HepG2 (cell line): ENCODE measurements at regions not wholly inside any gene's neighbourhood (a gene's known extent, or its start where the extent isn't known, plus 50 kb on each side); places are given as distances from the start of the nearest gene placed in this dataset.

Experiments used
- ATAC-seq: fragments of 200-7000 bp; cut with Tn5 transposase; 3 replicates; pipeline ENCODE4 v1.9.1; 2020; ENCODE audit warnings: mild to moderate bottlenecking, moderate library complexity
- BruUV-seq: library from RNA; stranded (reverse); fragments of 400-500 nt; replicated peaks from 2 replicates; lab custom pipeline; 2021; lab: Mats Ljungman, UMichigan
- CTCF ChIA-PET: fragments of 300-600 bp; formaldehyde crosslinking; extraction: SDS; loops from one replicate; lab custom pipeline; 2021; ENCODE audit warnings: low total read pairs, inconsistent platforms, low intra/inter-chr PET ratio; lab: Yijun Ruan, JAX
- POLR2A ChIA-PET: fragments of 350-600 bp; sonication (Branson Sonifier 250); formaldehyde crosslinking; loops from one replicate; lab custom pipeline; 2020; ENCODE audit warnings: antibody characterized with exemption, inconsistent platforms; lab: Yijun Ruan, JAX
- DNase-seq: peaks from one replicate; pipeline ENCODE4 v3.0.0-alpha.2; 2015; ENCODE audit warnings: low spot score
- FAIRE-seq: peaks from 3 replicates; lab custom pipeline; 2011; peaks lifted over from hg19 to GRCh38; lab: Jason Lieb, UNC
- H2AFZ ChIP-seq: one replicate; pipeline ENCODE4 v1.6.1; 2011; ENCODE audit warnings: low read length, inconsistent platforms
- H3K27ac ChIP-seq: fragments of 300-600 bp; 3 replicates; pipeline ENCODE4 v1.8.0; 2011; ENCODE audit warnings: mixed run types, mild to moderate bottlenecking, mixed read lengths, low read length, inconsistent platforms; ENCODE audit not compliant: insufficient read depth; ENCODE audit errors: extremely low read length
- H3K27me3 ChIP-seq, 2 experiments: fragments of 200-600 bp in 1 of 2; 2 replicates in 1 of 2; 3 replicates in 1 of 2; pipeline versions ENCODE4 v1.6.0 to v1.8.0; 2011; ENCODE audit warnings: low read length in 2 of 2, mild to moderate bottlenecking in 2 of 2, moderate library complexity in 2 of 2, inconsistent platforms in 1 of 2; ENCODE audit not compliant: insufficient read depth in 2 of 2, control insufficient read depth in 1 of 2
- H3K36me3 ChIP-seq, 2 experiments: fragments of 200-600 bp in 1 of 2; replicated peaks in 1 of 2; 2 replicates in 1 of 2; 3 replicates in 1 of 2; pipeline versions ENCODE4 v1.5.1 to v1.8.0; 2011; ENCODE audit warnings: low read length in 2 of 2, inconsistent platforms in 1 of 2; ENCODE audit not compliant: insufficient read depth in 2 of 2, control insufficient read depth in 1 of 2
- H3K4me1 ChIP-seq: 2 replicates; pipeline ENCODE4 v1.5.1; 2012; ENCODE audit warnings: low read length, inconsistent platforms; ENCODE audit not compliant: insufficient read depth
- H3K4me2 ChIP-seq: 2 replicates; pipeline ENCODE4 v1.6.0; 2011; ENCODE audit warnings: low read depth, low read length, inconsistent platforms
- H3K4me3 ChIP-seq, 3 experiments: fragments of 200-600 bp in 1 of 3; sonication (generic), shearing (Covaris generic) in 1 of 3; replicated peaks in 1 of 3; 2 replicates each; pipeline ENCODE4 v1.5.1; 2011 to 2016; ENCODE audit warnings: low read length in 3 of 3, inconsistent platforms in 2 of 3, low read depth in 2 of 3, mild to moderate bottlenecking in 2 of 3, control low read depth in 1 of 3, mixed read lengths in 1 of 3; ENCODE audit not compliant: insufficient read depth in 1 of 3
- H3K79me2 ChIP-seq: one replicate; pipeline ENCODE4 v1.6.1; 2011; ENCODE audit warnings: low read length, inconsistent platforms; ENCODE audit not compliant: insufficient read depth
- H3K9ac ChIP-seq: 2 replicates; pipeline ENCODE4 v1.6.0; 2011; ENCODE audit warnings: mild to moderate bottlenecking, low read depth, low read length, inconsistent platforms; ENCODE audit not compliant: insufficient read depth
- H3K9me3 ChIP-seq: 2 replicates; pipeline ENCODE4 v1.5.1; 2012; ENCODE audit warnings: mild to moderate bottlenecking, low read length
- H4K20me1 ChIP-seq: 2 replicates; pipeline ENCODE4 v1.6.0; 2011; ENCODE audit warnings: inconsistent platforms, mild to moderate bottlenecking, low read length, moderate library complexity; ENCODE audit not compliant: insufficient read depth
- FOXK1 ChIP-seq: sonication (generic); formaldehyde crosslinking; IDR thresholded peaks from 2 replicates; pipeline ENCODE4 v1.4.0; 2020; ENCODE audit warnings: low read depth, missing genetic modification reagents, borderline replicate concordance
- PRMT3 ChIP-seq: sonication (generic); formaldehyde crosslinking; IDR thresholded peaks from 2 replicates; pipeline ENCODE4 v1.8.1; 2022; ENCODE audit warnings: low read depth, mild to moderate bottlenecking, moderate library complexity, missing genetic modification reagents, borderline replicate concordance
- ZBTB3 ChIP-seq: sonication (generic); formaldehyde crosslinking; IDR thresholded peaks from 2 replicates; pipeline ENCODE4 v1.4.0; 2020; ENCODE audit warnings: low read depth, mild to moderate bottlenecking, moderate library complexity, missing genetic modification reagents, borderline replicate concordance
- ZNF790 ChIP-seq: sonication (generic); formaldehyde crosslinking; IDR thresholded peaks from 2 replicates; pipeline ENCODE4 v1.8.0; 2022; ENCODE audit warnings: missing genetic modification reagents, mild to moderate bottlenecking, borderline replicate concordance
- WGBS: methylation state at CpG from one replicate; pipeline ENCODE4 v1.1.6; 2017; ENCODE audit warnings: low lambda C conversion rate; 5-methylcytosine and 5-hydroxymethylcytosine counted together
- in situ Hi-C: cut with HindIII; loops from 2 replicates; pipeline ENCODE4 v1.10.0; 2017; ENCODE audit warnings: low pct_unique_long_range_greater_than_20kb; ENCODE audit not compliant: extremely low pct_ligation_motif_present
- intact Hi-C: fragments of 100-400 bp; cut with micrococcal nuclease; formaldehyde crosslinking; loops from one replicate; pipeline ENCODE4 v1.10.0; 2022; ENCODE audit not compliant: unreplicated experiment
- TF ChIP-seq, protein P1 (sequence below): IDR thresholded peaks from 2 replicates; pipeline ENCODE4 v1.6.1; 2018; ENCODE audit warnings: missing genetic modification reagents, mild to moderate bottlenecking, missing compliant biosample characterization
- TF ChIP-seq, protein P2 (sequence below): sonication (generic); formaldehyde crosslinking; IDR thresholded peaks from 2 replicates; pipeline ENCODE4 v1.4.0; 2020; ENCODE audit warnings: mild to moderate bottlenecking, missing genetic modification reagents, borderline replicate concordance
- TF ChIP-seq, protein P3 (sequence below): sonication (generic); formaldehyde crosslinking; IDR thresholded peaks from 2 replicates; pipeline ENCODE4 v1.5.0; 2020; ENCODE audit warnings: missing genetic modification reagents
- TF ChIP-seq, protein P4 (sequence below): sonication (generic); formaldehyde crosslinking; IDR thresholded peaks from 2 replicates; pipeline ENCODE4 v1.5.0; 2020; ENCODE audit warnings: mild to moderate bottlenecking, missing genetic modification reagents, borderline replicate concordance
- TF ChIP-seq, protein P5 (sequence below): sonication (generic); formaldehyde crosslinking; IDR thresholded peaks from 2 replicates; pipeline ENCODE4 v1.4.0; 2020; ENCODE audit warnings: missing genetic modification reagents

GRCh38 chr7:131720703-131721102 is 164.3 kb upstream of the PODXL start:
- in situ Hi-C loops, result no loop called here
- H4K20me1 ChIP-seq, result no peaks in the 10 kb centered on the region
- no peak overlapping the region for H3K9ac ChIP-seq
- H3K36me3 ChIP-seq, result no peaks in the 10 kb centered on the region
- no peak overlapping the region for H2AFZ ChIP-seq
- TF ChIP-seq PRMT3, result no peak
- TF ChIP-seq, all 625 proteins: peak for 0
- ChIA-PET CTCF (no interaction called here), POLR2A (no interaction called here)
- H3K79me2 ChIP-seq, result no peaks in the 10 kb centered on the region
- no peak for FAIRE-seq
- intact Hi-C loops, result no loop called here
- H3K9me3 ChIP-seq, result no peaks in the 10 kb centered on the region
- H3K4me1 ChIP-seq, result no peaks in the 10 kb centered on the region
- no peak for DNase-seq
- no peak overlapping the region for H3K27ac ChIP-seq
- no TSS peak for BruUV-seq
- WGBS, result 0% methylated on average over 2 of the region's 2 CpGs
- ATAC-seq, result no peak
- no peak overlapping the region for H3K4me3 ChIP-seq
- H3K27me3 ChIP-seq, result peaks cover 0 to 6% of the 10 kb centered on the region in 2 experiments; a peak in 1 of 5 replicates
- H3K4me2 ChIP-seq, result no peak overlapping the region

DNA sequence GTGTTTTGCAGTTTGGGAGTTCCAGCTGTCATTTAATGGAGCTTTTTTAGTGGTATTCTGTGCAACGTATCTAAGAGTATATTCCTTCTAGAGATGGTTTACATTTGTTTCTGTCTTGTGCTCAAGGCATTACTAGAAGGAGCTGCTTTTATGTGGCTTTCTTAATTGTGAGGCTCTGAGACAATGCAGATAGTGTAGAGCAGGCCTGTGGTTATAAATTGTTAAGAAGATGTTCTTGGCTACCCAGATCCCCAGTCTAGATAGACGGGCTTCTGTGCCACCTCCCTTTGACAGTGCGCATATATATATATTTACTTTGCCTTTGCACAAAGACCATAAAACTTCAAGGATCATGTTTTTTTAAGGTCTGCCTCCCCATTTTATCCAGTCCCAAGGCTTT is 160.8 kb upstream of the PODXL start:
- Histone ChIP-seq H3K79me2 (no peaks in the 10 kb centered on the region), H3K4me3 (no peak overlapping the region), H3K36me3 (no peaks in the 10 kb centered on the region), H3K4me2 (no peak overlapping the region), H3K4me1 (no peaks in the 10 kb centered on the region), H2AFZ (no peak overlapping the region), H3K9me3 (no peaks in the 10 kb centered on the region), H4K20me1 (no peaks in the 10 kb centered on the region), H3K27me3 (peaks cover 0 to 6% of the 10 kb centered on the region in 2 experiments; a peak in 1 of 5 replicates), H3K27ac (no peak overlapping the region), H3K9ac (no peak overlapping the region)
- ChIA-PET CTCF (no interaction called here), POLR2A (no interaction called here)
- intact Hi-C loops, result no loop called here
- ATAC-seq, result no peak
- no peak for DNase-seq
- no TSS peak for BruUV-seq
- in situ Hi-C loops, result no loop called here
- no peak for FAIRE-seq
- WGBS, result 59% methylated on average over 3 of the region's 3 CpGs
- TF ChIP-seq ZBTB3 (CRISPR knock-in tag) (no peak), ZNF790 (CRISPR knock-in tag) (no peak), FOXK1 (no peak)
- TF ChIP-seq, protein P1, sequence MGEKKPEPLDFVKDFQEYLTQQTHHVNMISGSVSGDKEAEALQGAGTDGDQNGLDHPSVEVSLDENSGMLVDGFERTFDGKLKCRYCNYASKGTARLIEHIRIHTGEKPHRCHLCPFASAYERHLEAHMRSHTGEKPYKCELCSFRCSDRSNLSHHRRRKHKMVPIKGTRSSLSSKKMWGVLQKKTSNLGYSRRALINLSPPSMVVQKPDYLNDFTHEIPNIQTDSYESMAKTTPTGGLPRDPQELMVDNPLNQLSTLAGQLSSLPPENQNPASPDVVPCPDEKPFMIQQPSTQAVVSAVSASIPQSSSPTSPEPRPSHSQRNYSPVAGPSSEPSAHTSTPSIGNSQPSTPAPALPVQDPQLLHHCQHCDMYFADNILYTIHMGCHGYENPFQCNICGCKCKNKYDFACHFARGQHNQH (CRISPR knock-in tag), result no peak
- TF ChIP-seq, protein P2, sequence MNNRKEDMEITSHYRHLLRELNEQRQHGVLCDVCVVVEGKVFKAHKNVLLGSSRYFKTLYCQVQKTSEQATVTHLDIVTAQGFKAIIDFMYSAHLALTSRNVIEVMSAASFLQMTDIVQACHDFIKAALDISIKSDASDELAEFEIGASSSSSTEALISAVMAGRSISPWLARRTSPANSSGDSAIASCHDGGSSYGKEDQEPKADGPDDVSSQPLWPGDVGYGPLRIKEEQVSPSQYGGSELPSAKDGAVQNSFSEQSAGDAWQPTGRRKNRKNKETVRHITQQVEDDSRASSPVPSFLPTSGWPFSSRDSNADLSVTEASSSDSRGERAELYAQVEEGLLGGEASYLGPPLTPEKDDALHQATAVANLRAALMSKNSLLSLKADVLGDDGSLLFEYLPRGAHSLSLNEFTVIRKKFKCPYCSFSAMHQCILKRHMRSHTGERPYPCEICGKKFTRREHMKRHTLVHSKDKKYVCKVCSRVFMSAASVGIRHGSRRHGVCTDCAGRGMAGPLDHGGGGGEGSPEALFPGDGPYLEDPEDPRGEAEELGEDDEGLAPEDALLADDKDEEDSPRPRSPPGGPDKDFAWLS (CRISPR knock-in tag), result no peak
- TF ChIP-seq, protein P3, sequence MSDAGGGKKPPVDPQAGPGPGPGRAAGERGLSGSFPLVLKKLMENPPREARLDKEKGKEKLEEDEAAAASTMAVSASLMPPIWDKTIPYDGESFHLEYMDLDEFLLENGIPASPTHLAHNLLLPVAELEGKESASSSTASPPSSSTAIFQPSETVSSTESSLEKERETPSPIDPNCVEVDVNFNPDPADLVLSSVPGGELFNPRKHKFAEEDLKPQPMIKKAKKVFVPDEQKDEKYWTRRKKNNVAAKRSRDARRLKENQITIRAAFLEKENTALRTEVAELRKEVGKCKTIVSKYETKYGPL (CRISPR knock-in tag), result no peak
- TF ChIP-seq, protein P4, sequence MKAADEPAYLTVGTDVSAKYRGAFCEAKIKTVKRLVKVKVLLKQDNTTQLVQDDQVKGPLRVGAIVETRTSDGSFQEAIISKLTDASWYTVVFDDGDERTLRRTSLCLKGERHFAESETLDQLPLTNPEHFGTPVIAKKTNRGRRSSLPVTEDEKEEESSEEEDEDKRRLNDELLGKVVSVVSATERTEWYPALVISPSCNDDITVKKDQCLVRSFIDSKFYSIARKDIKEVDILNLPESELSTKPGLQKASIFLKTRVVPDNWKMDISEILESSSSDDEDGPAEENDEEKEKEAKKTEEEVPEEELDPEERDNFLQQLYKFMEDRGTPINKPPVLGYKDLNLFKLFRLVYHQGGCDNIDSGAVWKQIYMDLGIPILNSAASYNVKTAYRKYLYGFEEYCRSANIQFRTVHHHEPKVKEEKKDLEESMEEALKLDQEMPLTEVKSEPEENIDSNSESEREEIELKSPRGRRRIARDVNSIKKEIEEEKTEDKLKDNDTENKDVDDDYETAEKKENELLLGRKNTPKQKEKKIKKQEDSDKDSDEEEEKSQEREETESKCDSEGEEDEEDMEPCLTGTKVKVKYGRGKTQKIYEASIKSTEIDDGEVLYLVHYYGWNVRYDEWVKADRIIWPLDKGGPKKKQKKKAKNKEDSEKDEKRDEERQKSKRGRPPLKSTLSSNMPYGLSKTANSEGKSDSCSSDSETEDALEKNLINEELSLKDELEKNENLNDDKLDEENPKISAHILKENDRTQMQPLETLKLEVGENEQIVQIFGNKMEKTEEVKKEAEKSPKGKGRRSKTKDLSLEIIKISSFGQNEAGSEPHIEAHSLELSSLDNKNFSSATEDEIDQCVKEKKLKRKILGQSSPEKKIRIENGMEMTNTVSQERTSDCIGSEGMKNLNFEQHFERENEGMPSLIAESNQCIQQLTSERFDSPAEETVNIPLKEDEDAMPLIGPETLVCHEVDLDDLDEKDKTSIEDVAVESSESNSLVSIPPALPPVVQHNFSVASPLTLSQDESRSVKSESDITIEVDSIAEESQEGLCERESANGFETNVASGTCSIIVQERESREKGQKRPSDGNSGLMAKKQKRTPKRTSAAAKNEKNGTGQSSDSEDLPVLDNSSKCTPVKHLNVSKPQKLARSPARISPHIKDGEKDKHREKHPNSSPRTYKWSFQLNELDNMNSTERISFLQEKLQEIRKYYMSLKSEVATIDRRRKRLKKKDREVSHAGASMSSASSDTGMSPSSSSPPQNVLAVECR, result no peak
- TF ChIP-seq, protein P5, sequence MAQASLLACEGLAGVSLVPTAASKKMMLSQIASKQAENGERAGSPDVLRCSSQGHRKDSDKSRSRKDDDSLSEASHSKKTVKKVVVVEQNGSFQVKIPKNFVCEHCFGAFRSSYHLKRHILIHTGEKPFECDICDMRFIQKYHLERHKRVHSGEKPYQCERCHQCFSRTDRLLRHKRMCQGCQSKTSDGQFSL (CRISPR knock-in tag), result no peak
